ENCODE measurements at regions not wholly inside any gene's neighbourhood (a gene's known extent, or its start where the extent isn't known, plus 50 kb on each side); places are given as distances from the start of the nearest gene placed in this dataset.

- peak; percentile 84 for DNase-seq (ENCODE audit: extremely low read depth, low read depth, low spot score)
Observed at GRCh38 chr2:217223222-217223930, 363.5 kb upstream of the TNP1 start.

GRCh38 chr2:217222309-217222910 is 362.5 kb upstream of the TNP1 start:
- no peak for DNase-seq (ENCODE audit: extremely low read depth, low read depth, low spot score)

DNA sequence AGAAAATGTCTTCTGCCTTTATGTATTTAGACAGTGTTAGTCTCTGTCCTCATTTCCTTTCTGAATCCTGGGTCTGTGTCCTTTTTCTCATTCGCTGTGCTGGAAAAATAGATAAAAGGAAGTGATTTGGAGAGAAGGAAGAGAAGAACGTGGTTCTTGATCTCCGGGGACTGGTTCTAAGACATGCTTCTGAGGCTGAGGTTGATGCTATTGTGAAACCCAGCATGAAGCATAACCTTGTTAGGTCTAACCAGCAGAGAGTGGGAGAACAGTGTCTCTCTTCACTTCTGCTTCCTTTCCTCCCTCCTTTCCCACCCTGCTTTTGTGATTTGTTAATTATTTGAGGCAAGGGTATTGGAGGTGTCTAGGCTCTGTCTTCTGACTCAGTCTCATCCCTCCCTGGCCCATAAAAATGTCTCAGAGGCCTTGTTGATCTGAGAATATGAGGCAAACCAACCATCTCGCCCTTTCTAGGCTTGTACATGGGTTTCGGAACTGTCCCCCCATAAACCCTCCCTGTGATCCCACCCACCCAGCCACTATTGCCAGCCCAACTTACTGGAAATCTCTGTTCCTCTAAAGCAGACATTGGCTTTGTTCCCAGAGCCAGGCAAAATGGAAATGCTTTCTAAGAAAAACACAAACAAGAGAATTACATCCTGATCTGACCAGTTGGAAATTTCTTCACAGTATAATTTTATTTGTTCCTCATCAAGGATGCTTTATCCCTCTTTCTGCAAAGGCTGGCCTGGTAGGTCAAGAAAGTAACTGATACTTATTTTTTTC is 360.6 kb upstream of the TNP1 start:
- DNase-seq (ENCODE audit: extremely low read depth, low read depth, low spot score) = no peak

- no peak for DNase-seq (ENCODE audit: extremely low read depth, low read depth, low spot score)
Observed at GRCh38 chr2:217219164-217219520, 359.3 kb upstream of the TNP1 start.

GRCh38 chr2:217218269-217219163 is 358.7 kb upstream of the TNP1 start:
- no peak for DNase-seq (ENCODE audit: extremely low read depth, low read depth, low spot score)

GRCh38 chr2:217216982-217217381 is 357.1 kb upstream of the TNP1 start:
- DNase-seq (ENCODE audit: extremely low read depth, low read depth, low spot score) = no peak

DNA sequence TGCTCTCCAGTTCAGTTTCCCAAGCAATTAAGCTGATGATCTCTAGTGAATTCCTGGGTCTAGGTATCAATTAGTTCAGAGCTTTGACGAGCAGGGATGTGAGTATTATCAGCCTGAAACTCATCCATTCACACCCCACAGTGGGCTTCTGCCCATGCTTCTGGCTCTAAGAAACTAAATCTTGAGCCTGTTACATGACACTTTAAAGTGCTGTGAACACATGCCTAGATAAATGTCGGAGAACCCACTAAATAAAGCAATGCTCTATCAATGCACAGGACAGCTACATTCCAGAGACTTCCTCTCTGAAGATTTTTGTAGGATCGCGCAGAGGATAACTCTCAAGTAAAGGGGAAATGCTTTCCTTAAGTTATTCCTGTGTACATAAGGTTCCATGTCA is 356.5 kb upstream of the TNP1 start:
- no peak for DNase-seq (ENCODE audit: extremely low read depth, low read depth, low spot score)

DNA sequence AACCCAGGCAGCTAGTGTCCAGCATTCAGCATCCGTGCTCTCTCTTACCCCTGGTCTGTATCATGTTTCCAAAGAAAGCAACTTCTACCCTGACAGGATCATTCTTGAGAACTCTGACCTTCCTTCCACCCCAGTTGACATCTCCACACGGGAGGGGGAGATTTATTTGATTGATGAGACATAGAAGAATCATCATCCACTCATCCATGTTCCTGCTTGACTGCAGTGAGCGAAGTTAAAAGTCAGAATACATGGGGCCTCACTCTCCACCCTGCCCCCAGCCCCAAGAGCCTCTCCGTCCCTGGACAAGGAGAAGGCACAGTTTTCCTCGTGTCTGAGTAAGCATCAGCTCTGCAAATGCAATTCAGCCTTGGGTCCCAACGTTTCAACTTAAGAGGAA is 356.0 kb upstream of the TNP1 start:
- no peak for DNase-seq (ENCODE audit: extremely low read depth, low read depth, low spot score)

GRCh38 chr2:217208867-217209266 is 349.0 kb upstream of the TNP1 start:
- DNase-seq (ENCODE audit: extremely low read depth, low read depth, low spot score) = no peak

- no peak for DNase-seq (ENCODE audit: extremely low read depth, low read depth, low spot score)
Observed at GRCh38 chr2:217207699-217208010, 347.8 kb upstream of the TNP1 start.

- no peak for DNase-seq (ENCODE audit: extremely low read depth, low read depth, low spot score)
Observed at GRCh38 chr2:217206907-217207698, 347.2 kb upstream of the TNP1 start.

DNA sequence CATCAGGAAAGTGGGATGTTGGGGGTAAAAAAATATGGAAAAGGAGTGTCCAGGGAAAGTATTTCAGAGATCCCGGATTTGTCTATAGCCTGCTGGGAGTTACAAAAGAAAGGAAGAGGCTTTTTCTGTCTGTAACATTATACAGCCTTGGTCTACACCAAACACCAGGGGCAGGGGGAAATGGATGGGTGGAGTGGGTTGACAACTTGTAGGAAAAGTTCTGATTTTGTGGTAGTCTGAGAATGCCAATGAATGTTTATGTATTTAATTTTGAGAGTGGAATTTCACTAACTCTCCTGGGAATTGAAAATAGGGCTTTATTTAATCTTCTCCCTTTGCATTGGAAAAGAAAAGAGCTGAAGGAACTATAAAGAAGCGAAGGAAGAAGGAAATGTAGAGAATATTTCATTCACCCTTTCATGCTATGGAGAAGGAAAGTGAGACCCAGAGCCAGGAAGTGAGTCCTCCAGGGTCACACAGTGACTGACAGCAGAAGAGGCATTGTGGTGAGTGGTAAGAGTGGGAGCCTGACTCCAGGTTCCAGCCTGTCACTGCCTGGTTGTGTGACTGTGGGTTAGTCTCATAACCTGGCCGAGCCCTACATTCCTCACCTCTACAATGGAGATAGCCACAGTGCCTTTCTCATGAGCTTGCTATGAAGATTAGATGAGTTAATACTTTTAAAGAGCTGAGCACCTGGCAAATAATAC is 346.3 kb upstream of the TNP1 start:
- DNase-seq (ENCODE audit: extremely low read depth, low read depth, low spot score) = no peak

DNA sequence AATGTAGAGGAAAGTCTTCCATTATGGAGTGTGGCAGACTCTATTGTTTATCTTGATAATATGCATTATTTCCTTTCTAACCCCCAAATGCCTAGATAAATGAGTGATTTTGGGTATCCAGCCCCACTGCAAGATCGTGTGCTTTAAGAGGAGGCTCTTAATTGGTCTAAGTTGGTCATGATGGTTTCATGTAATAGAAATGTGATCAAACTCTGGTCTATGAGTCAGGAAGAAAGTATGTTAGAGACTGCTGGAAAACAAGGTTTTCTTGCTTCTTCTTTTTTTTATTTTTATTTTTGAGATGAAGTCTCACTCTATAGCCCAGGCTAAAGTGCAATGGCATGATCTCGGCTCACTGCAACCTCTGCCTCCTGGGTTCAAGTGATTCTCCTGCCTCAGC is 344.5 kb upstream of the TNP1 start:
- no peak for DNase-seq (ENCODE audit: extremely low read depth, low read depth, low spot score)

GRCh38 chr2:217203086-217203485 is 343.2 kb upstream of the TNP1 start:
- DNase-seq (ENCODE audit: extremely low read depth, low read depth, low spot score) = no peak

GRCh38 chr2:217199255-217199630 is 339.4 kb upstream of the TNP1 start:
- DNase-seq (ENCODE audit: extremely low read depth, low read depth, low spot score) = no peak

DNA sequence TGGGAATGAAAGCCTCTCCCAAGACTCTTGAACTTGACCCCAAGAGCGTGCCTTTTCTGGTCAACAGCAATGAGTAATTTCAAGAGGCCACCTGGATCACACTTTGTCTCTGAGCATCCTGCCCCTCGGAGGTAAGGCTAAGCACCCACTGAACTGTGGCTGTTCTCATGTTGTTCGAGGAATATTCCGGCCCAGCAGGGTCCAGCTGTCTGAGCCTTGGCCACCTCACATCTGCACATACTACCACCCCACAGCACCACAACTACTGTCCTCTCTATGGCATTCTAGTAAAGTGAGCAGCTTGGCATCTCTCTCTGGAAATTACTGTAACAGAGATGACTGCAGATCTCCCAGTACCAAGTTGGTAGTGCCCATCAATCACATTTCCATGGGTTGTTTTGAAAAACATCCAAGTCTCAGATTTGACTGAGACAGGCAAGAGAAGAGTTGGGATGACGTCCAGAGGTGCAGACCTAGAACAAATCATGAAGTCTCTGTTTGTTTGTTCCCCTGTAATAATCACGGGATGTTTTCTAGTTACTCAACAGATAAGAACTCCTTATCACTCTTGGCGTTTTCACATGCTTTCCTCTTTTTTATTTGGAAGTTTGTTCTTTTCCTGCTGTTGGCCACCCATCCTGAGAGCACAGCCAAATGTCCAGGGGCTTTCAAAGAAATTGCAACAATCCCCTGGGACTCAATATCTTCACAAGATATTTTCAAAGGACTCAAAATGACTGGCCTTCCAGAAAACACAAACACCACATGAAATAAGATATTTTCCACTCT is 336.0 kb upstream of the TNP1 start:
- no peak for DNase-seq (ENCODE audit: extremely low read depth, low read depth, low spot score)

DNA sequence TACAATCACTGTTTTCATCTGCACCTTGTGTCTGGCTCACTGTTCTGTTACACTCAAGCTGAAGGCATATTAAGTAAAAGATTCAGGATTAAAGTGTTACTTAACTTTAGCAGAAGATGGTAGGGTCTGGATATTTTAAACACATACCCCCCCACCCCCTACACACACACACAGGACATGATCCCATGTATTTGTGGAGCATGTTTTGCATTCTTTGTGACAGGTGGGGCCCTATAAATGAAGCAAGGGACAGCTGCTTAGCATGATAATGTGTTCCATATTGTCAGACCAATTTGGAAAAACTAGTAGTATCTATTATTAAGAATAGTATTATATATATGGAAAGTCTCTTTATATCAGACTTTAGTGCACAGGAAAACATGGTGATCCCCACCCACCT is 335.2 kb upstream of the TNP1 start:
- no peak for DNase-seq (ENCODE audit: extremely low read depth, low read depth, low spot score)

DNA sequence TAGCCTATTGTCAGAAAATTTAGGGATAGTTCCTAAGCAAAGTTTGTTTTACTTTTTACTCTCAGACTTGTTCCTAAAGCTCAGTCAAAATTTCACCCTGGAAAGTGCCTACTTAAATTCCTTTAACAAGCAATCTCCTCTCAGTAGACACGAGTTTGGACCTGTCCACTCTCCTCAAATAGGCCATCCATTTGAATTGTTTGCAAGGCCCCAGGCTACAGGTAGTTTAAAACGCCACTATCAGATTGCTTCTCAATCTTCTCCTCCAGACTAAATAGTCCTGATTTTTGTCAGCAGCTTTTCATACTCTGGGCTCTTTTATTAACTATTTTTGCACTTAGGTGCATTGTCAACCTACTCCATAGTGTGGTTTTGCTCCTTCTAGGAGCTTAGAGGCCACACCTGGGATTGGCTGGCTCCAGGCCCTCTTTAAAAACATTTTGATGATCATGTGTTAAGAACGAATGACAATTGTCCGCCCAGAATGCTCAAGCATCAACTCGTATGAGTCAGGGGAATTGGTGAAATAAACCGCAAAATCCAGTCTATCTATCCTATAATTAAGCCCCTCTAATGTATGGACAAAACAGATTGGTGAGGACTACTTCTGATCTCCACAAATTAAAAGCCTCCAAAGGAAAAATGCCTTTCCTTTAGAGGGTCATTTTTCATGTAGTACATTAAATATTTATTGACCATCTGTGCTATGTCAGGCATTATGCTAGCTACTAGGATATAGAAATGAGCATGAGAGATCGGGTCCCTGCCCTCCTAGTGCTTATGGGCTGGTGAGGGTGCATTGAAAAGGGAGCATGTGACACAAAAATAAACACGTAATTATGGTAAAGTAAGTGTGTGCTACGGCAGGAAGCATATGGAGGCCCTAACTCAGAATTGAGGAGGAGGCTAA is 333.8 kb upstream of the TNP1 start:
- DNase-seq (ENCODE audit: extremely low read depth, low read depth, low spot score) = no peak
